WERI-Rb-1 (cell line): ENCODE measurements at regions not wholly inside any gene's neighbourhood (a gene's known extent, or its start where the extent isn't known, plus 50 kb on each side); places are given as distances from the start of the nearest gene placed in this dataset.

Source experiments
- DNase-seq: peaks from one replicate; pipeline ENCODE4 v3.0.0-alpha.2; 2020
- H3K27ac ChIP-seq: fragments of 250-450 bp; sonication (Bioruptor Pico); 2 replicates; pipeline ENCODE4 v1.5.1; 2020; ENCODE audit warnings: mild to moderate bottlenecking, moderate library complexity
- H3K27me3 ChIP-seq: fragments of 250-450 bp; sonication (Bioruptor Pico); 2 replicates; pipeline ENCODE4 v1.5.1; 2021; ENCODE audit warnings: mild to moderate bottlenecking, low read depth, moderate library complexity; ENCODE audit not compliant: insufficient read depth, severe bottlenecking
- H3K36me3 ChIP-seq: fragments of 250-450 bp; sonication (Bioruptor Pico); 2 replicates; pipeline ENCODE4 v1.5.1; 2020; ENCODE audit warnings: mild to moderate bottlenecking, moderate library complexity
- H3K4me3 ChIP-seq: 2 replicates; pipeline ENCODE4 v1.5.1; 2011; ENCODE audit warnings: low read depth, mild to moderate bottlenecking, control low read depth, low read length
- H3K9me3 ChIP-seq: fragments of 250-450 bp; sonication (Bioruptor Pico); 2 replicates; pipeline ENCODE4 v1.5.1; 2021; ENCODE audit warnings: mild to moderate bottlenecking, moderate library complexity; ENCODE audit not compliant: severe bottlenecking
- CTCF ChIP-seq: IDR thresholded peaks from 2 replicates; pipeline ENCODE4 v1.5.1; 2011; ENCODE audit warnings: low read depth, mild to moderate bottlenecking, control low read depth, inconsistent platforms, low read length

GRCh38 chr16:9328411-9328810, 237.0 kb downstream of the HAPSTR1 start:
- Histone ChIP-seq H3K27ac (no peak overlapping the region), H3K4me3 (no peak overlapping the region), H3K27me3 (no peaks in the 10 kb centered on the region), H3K36me3 (no peaks in the 10 kb centered on the region), H3K9me3 (peaks cover 3% of the 10 kb centered on the region)
- DNase-seq = no peak
- no peak for TF ChIP-seq CTCF

- H3K36me3 ChIP-seq = no peaks in the 10 kb centered on the region
- H3K27ac ChIP-seq = no peak overlapping the region
- no peaks in the 10 kb centered on the region for H3K27me3 ChIP-seq
- H3K4me3 ChIP-seq = no peak overlapping the region
- no peak for TF ChIP-seq CTCF
- no peak for DNase-seq
- H3K9me3 ChIP-seq = peaks cover 3% of the 10 kb centered on the region
Observed at GRCh38 chr16:9330095-9330494, 238.7 kb downstream of the HAPSTR1 start.

- H3K4me3 ChIP-seq = no peak overlapping the region
- no peak for TF ChIP-seq CTCF
- H3K27me3 ChIP-seq = no peaks in the 10 kb centered on the region
- peaks cover 3% of the 10 kb centered on the region for H3K9me3 ChIP-seq
- no peaks in the 10 kb centered on the region for H3K36me3 ChIP-seq
- no peak for DNase-seq
- H3K27ac ChIP-seq = no peak overlapping the region
Observed at GRCh38 chr16:9331503-9331902, 240.1 kb downstream of the HAPSTR1 start.

DNA sequence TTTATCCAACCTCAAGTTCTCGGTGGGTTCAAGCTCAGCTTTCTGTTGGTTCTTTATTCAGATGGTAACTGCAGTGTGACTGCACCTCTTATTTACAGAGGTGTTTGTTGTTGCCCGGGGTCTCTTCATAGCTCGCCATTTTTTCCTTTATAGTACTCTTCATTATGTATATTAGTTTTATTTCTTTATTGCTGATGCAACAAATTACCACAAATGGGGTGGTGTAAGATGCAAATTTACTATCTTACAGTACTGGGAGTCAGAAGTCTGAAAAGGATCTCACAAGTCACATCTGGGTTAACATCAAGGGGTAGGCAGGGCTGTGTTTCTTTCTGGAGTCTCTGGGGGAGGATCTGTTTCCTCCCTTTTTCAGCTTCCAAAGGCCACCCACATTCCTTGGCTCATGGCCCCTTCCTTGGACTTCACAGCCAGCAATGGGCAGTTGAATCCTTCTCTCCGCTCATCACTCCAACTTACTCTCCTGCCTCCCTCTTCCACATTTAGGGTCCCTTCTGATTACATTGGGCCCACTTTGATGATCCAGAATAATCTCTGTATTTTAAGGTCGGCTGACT, 241.2 kb downstream of the HAPSTR1 start:
- Histone ChIP-seq H3K27ac (no peak overlapping the region), H3K4me3 (no peak overlapping the region), H3K27me3 (no peaks in the 10 kb centered on the region), H3K9me3 (peaks cover 3% of the 10 kb centered on the region), H3K36me3 (no peaks in the 10 kb centered on the region)
- no peak for DNase-seq
- no peak for TF ChIP-seq CTCF

- H3K4me3 ChIP-seq = no peak overlapping the region
Observed at GRCh38 chr16:9333469-9333868, 242.0 kb downstream of the HAPSTR1 start.

More at GRCh38 chr16:9333469-9333868, 242.0 kb downstream of the HAPSTR1 start:
- H3K27ac ChIP-seq = no peak overlapping the region
- no peak for DNase-seq
- H3K9me3 ChIP-seq = peaks cover 3% of the 10 kb centered on the region
- H3K27me3 ChIP-seq = no peaks in the 10 kb centered on the region
- no peak for TF ChIP-seq CTCF
- no peaks in the 10 kb centered on the region for H3K36me3 ChIP-seq
